Esophagus muscularis mucosa (tissue), 4 donors: ENCODE measurements at regions not wholly inside any gene's neighbourhood (a gene's known extent, or its start where the extent isn't known, plus 50 kb on each side); places are given as distances from the start of the nearest gene placed in this dataset.

Experiments used
- DNase-seq: peaks from one replicate; pipeline ENCODE4 v3.0.0-alpha.2; 2017; ENCODE audit errors: extremely low spot score
- H3K27ac ChIP-seq, 4 donors: fragments of 200-600 bp; sonication (generic); replicated peaks in 1 of 4; 1 replicate in 3 of 4; 2 replicates in 1 of 4; pipeline ENCODE4 v1.5.1; 2016 to 2019; ENCODE audit warnings: mild to moderate bottlenecking in 1 of 4
- H3K27me3 ChIP-seq, 4 donors: fragments of 200-600 bp; sonication (generic); one replicate each; pipeline versions ENCODE4 v1.5.1 to v1.6.0; 2016 to 2019
- H3K36me3 ChIP-seq, 4 donors: fragments of 200-600 bp; sonication (generic); one replicate each; pipeline ENCODE4 v1.5.1; 2016 to 2019
- H3K4me1 ChIP-seq, 4 donors: fragments of 200-600 bp; sonication (generic); one replicate each; pipeline ENCODE4 v1.5.1; 2016 to 2019
- H3K4me3 ChIP-seq, 4 donors: fragments of 200-600 bp; sonication (generic); 1 replicate in 2 of 4; 2 replicates in 2 of 4; pipeline ENCODE4 v1.5.1; 2016 to 2019; ENCODE audit warnings: mild to moderate bottlenecking in 4 of 4, moderate library complexity in 1 of 4
- H3K9me3 ChIP-seq, 4 donors: fragments of 200-600 bp; sonication (generic); 1 replicate in 3 of 4; 2 replicates in 1 of 4; pipeline ENCODE4 v1.5.1; 2016 to 2019
- EP300 ChIP-seq: sonication (generic); formaldehyde crosslinking; IDR thresholded peaks from one replicate; pipeline ENCODE4 v1.6.1; 2017; ENCODE audit warnings: antibody characterized with exemption
- POLR2A ChIP-seq: fragments of 450-650 bp; IDR thresholded peaks from one replicate; pipeline ENCODE4 v1.6.1; 2017; ENCODE audit warnings: antibody characterized with exemption, moderate library complexity, mild to moderate bottlenecking, low read depth
- POLR2AphosphoS5 ChIP-seq, 2 donors: sonication (generic); formaldehyde crosslinking; IDR thresholded peaks; one replicate each; pipeline ENCODE4 v1.6.1; 2017; ENCODE audit warnings: antibody characterized with exemption in 2 of 2
- WGBS: methylation state at CpG from one replicate; pipeline ENCODE4 v1.1.5; 2018; 5-methylcytosine and 5-hydroxymethylcytosine counted together
- intact Hi-C: fragments of 100-400 bp; cut with DNase I; formaldehyde crosslinking; loops from one replicate; pipeline ENCODE4 v1.15.1; 2023
- TF ChIP-seq, protein P1 (sequence below), 3 experiments: fragments of 200-600 bp in 2 of 3; fragments of 450-650 bp in 1 of 3; sonication (generic) in 2 of 3; IDR thresholded peaks; one replicate each; pipeline ENCODE4 v1.5.1; 2017 to 2019; ENCODE audit warnings: antibody characterized with exemption in 3 of 3, mild to moderate bottlenecking in 2 of 3, moderate library complexity in 1 of 3

GRCh38 chr3:146770301-146770700 is 165.2 kb upstream of the PLSCR5 start:
- H3K36me3 ChIP-seq, result no peaks in the 10 kb centered on the region
- H3K4me1 ChIP-seq, result no peaks in the 10 kb centered on the region
- intact Hi-C loops, result no loop called here
- WGBS, result 86% methylated on average over 2 of the region's 2 CpGs
- H3K27me3 ChIP-seq, result no peaks in the 10 kb centered on the region
- no peak overlapping the region for H3K4me3 ChIP-seq
- TF ChIP-seq POLR2AphosphoS5 (IDR thresholded peaks at IDR 0.05), result no peak
- TF ChIP-seq POLR2A, result no peak
- no peak for TF ChIP-seq EP300
- TF ChIP-seq, protein P1, sequence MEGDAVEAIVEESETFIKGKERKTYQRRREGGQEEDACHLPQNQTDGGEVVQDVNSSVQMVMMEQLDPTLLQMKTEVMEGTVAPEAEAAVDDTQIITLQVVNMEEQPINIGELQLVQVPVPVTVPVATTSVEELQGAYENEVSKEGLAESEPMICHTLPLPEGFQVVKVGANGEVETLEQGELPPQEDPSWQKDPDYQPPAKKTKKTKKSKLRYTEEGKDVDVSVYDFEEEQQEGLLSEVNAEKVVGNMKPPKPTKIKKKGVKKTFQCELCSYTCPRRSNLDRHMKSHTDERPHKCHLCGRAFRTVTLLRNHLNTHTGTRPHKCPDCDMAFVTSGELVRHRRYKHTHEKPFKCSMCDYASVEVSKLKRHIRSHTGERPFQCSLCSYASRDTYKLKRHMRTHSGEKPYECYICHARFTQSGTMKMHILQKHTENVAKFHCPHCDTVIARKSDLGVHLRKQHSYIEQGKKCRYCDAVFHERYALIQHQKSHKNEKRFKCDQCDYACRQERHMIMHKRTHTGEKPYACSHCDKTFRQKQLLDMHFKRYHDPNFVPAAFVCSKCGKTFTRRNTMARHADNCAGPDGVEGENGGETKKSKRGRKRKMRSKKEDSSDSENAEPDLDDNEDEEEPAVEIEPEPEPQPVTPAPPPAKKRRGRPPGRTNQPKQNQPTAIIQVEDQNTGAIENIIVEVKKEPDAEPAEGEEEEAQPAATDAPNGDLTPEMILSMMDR (IDR thresholded peaks at IDR 0.05), result no peak
- DNase-seq, result no peak
- H3K9me3 ChIP-seq, result peaks cover 0 to 7% (median 3%) of the 10 kb centered on the region in 4 donors
- H3K27ac ChIP-seq, result no peak overlapping the region

- TF ChIP-seq, protein P1 (IDR thresholded peaks at IDR 0.05), result no peak
- TF ChIP-seq POLR2A, result no peak
- Histone ChIP-seq H3K27ac (no peak overlapping the region), H3K4me3 (no peak overlapping the region), H3K27me3 (no peaks in the 10 kb centered on the region), H3K9me3 (no peaks in the 10 kb centered on the region), H3K36me3 (no peaks in the 10 kb centered on the region), H3K4me1 (no peaks in the 10 kb centered on the region)
- DNase-seq, result no peak
- 84% methylated on average over 1 of the region's 1 CpG for WGBS
- intact Hi-C loops, result loop anchor here (10.0 kb wide), 1 partner anchor 437 kb away; no protein-coding TSS in a partner anchor
These were observed 152.6 kb upstream of the PLSCR5 start for GRCh38 chr3:146757759-146758158.

GRCh38 chr3:146750196-146750595 is 145.1 kb upstream of the PLSCR5 start:
- Histone ChIP-seq H3K36me3 (no peaks in the 10 kb centered on the region), H3K27me3 (no peaks in the 10 kb centered on the region), H3K4me1 (no peaks in the 10 kb centered on the region), H3K4me3 (no peak overlapping the region), H3K9me3 (no peaks in the 10 kb centered on the region), H3K27ac (no peak overlapping the region)
- WGBS, result 70% methylated on average over 2 of the region's 2 CpGs
- no peak for DNase-seq
- intact Hi-C loops, result loop anchor here (10.0 kb wide), 1 partner anchor 445 kb away; no protein-coding TSS in a partner anchor
- no peak for TF ChIP-seq POLR2AphosphoS5 (IDR thresholded peaks at IDR 0.05)
- TF ChIP-seq, protein P1 (IDR thresholded peaks at IDR 0.05), result no peak
- no peak for TF ChIP-seq POLR2A
- no peak for TF ChIP-seq EP300

DNA sequence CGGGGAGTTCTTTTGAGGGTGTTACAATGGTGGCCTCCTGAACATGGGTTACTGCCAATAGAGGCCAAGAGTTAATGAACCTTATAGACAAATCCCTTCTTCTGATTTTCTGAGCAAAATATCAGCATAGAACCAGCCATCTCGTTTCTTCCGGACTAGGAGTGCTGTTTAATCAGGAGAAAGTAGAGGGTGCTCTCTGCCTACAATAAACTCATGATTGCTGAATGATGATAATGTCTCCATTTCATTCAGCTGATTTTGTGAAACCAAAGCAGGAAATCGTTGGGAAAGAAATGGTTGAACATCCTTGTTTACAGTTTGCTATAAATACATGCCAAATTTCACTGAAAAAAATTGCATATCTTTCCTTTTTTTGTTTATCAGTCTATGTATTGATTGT is 142.8 kb upstream of the PLSCR5 start:
- H3K9me3 ChIP-seq, result no peaks in the 10 kb centered on the region
- 33% methylated on average over 4 of the region's 4 CpGs for WGBS
- H3K4me1 ChIP-seq, result no peaks in the 10 kb centered on the region
- H3K4me3 ChIP-seq, result no peak overlapping the region
- TF ChIP-seq, protein P1 (IDR thresholded peaks at IDR 0.05), result peak in 1 of 3 experiments; percentile 20
- TF ChIP-seq POLR2A, result no peak
- H3K27me3 ChIP-seq, result no peaks in the 10 kb centered on the region
- DNase-seq, result no peak
- no peak overlapping the region for H3K27ac ChIP-seq
- no peaks in the 10 kb centered on the region for H3K36me3 ChIP-seq
- intact Hi-C loops, result no loop called here

- H3K27me3 ChIP-seq, result no peaks in the 10 kb centered on the region
- intact Hi-C loops, result no loop called here
- no peak overlapping the region for H3K4me3 ChIP-seq
- H3K36me3 ChIP-seq, result no peaks in the 10 kb centered on the region
- H3K9me3 ChIP-seq, result no peaks in the 10 kb centered on the region
- no peaks in the 10 kb centered on the region for H3K4me1 ChIP-seq
- TF ChIP-seq POLR2A (no peak), POLR2AphosphoS5 (IDR thresholded peaks at IDR 0.05) (no peak), EP300 (no peak)
- TF ChIP-seq, protein P1 (IDR thresholded peaks at IDR 0.05), result no peak
- no peak for DNase-seq
- H3K27ac ChIP-seq, result no peak overlapping the region
These were observed 141.9 kb upstream of the PLSCR5 start for GRCh38 chr3:146747051-146747450.
